Ecto neural progenitor cell (in vitro differentiated cells): ENCODE measurements at regions not wholly inside any gene's neighbourhood (a gene's known extent, or its start where the extent isn't known, plus 50 kb on each side); places are given as distances from the start of the nearest gene placed in this dataset.
"Not testable (repeated sequence)": the region's sequence is repeated elsewhere in the genome, so short reads cannot be mapped to it uniquely, and the experiment has no call there.

Experiments
- DNase-seq: peaks from one replicate; pipeline ENCODE4 v3.0.0-alpha.2; 2018; ENCODE audit warnings: low spot score

GRCh38 chr19:27890696-27891095 is 1322.3 kb downstream of the UQCRFS1 start:
- DNase-seq: no peak

- no peak for DNase-seq
Measured at GRCh38 chr19:27890206-27890605, 1322.7 kb downstream of the UQCRFS1 start.

GRCh38 chr19:27889156-27889555 is 1323.8 kb downstream of the UQCRFS1 start:
- DNase-seq: no peak

GRCh38 chr19:27887946-27888345 is 1325.0 kb downstream of the UQCRFS1 start:
- DNase-seq: no peak

- DNase-seq: no peak
Measured at GRCh38 chr19:27885359-27885758, 1327.6 kb downstream of the UQCRFS1 start.

GRCh38 chr19:27884376-27884775 is 1328.6 kb downstream of the UQCRFS1 start:
- no peak for DNase-seq

GRCh38 chr19:27881213-27881612 is 1331.7 kb downstream of the UQCRFS1 start:
- DNase-seq: no peak

GRCh38 chr19:27876976-27877512 is 1335.9 kb downstream of the UQCRFS1 start:
- DNase-seq: no peak

GRCh38 chr19:27876489-27876888 is 1336.5 kb downstream of the UQCRFS1 start:
- no peak for DNase-seq

- no peak for DNase-seq
Measured at GRCh38 chr19:27872370-27872769, 1340.6 kb downstream of the UQCRFS1 start.

- no peak for DNase-seq
Measured at GRCh38 chr19:27870293-27870692, 1342.7 kb downstream of the UQCRFS1 start.

GRCh38 chr19:27868007-27868406 is 1344.9 kb downstream of the UQCRFS1 start:
- DNase-seq: no peak

GRCh38 chr19:27865927-27866777 is 1346.8 kb downstream of the UQCRFS1 start:
- no peak for DNase-seq

- no peak for DNase-seq
Measured at GRCh38 chr19:27861411-27861975, 1351.5 kb downstream of the UQCRFS1 start.

GRCh38 chr19:27860309-27860934 is 1352.5 kb downstream of the UQCRFS1 start:
- DNase-seq: no peak

GRCh38 chr19:27859689-27860088 is 1353.3 kb downstream of the UQCRFS1 start:
- DNase-seq: no peak

- DNase-seq: no peak
Measured at GRCh38 chr19:27858981-27859581, 1353.9 kb downstream of the UQCRFS1 start.

GRCh38 chr19:27852931-27853330 is 1360.0 kb downstream of the UQCRFS1 start:
- DNase-seq: not testable (repeated sequence)

- no peak for DNase-seq
Measured at GRCh38 chr19:27851543-27852060, 1361.3 kb downstream of the UQCRFS1 start.

- no peak for DNase-seq
Measured at GRCh38 chr19:27851002-27851481, 1361.9 kb downstream of the UQCRFS1 start.

- no peak for DNase-seq
Measured at GRCh38 chr19:27846944-27847343, 1366.0 kb downstream of the UQCRFS1 start.

GRCh38 chr19:27844261-27844660 is 1368.7 kb downstream of the UQCRFS1 start:
- no peak for DNase-seq
